Stomach (tissue), 4 donors: ENCODE measurements at regions not wholly inside any gene's neighbourhood (a gene's known extent, or its start where the extent isn't known, plus 50 kb on each side); places are given as distances from the start of the nearest gene placed in this dataset.

Experiments
- CTCF ChIP-seq, 7 experiments: fragments of 450-650 bp in 4 of 7; fragments of 200-600 bp in 3 of 7; sonication (generic) in 3 of 7; IDR thresholded peaks; one replicate each; pipeline ENCODE4 v1.5.1; 2016 to 2019; ENCODE audit warnings: antibody characterized with exemption in 7 of 7, control low read depth in 2 of 7, mild to moderate bottlenecking in 1 of 7
- EP300 ChIP-seq: sonication (generic); formaldehyde crosslinking; IDR thresholded peaks from one replicate; pipeline ENCODE4 v1.6.1; 2017; ENCODE audit warnings: antibody characterized with exemption
- POLR2AphosphoS5 ChIP-seq, 3 donors: sonication (generic); formaldehyde crosslinking; IDR thresholded peaks; one replicate each; pipeline ENCODE4 v1.6.1; 2016; ENCODE audit warnings: antibody characterized with exemption in 3 of 3

GRCh38 chr18:30454920-30455319 lies 587.6 kb downstream of the DSC3 start:
- TF ChIP-seq CTCF (IDR thresholded peaks at IDR 0.05), result no peak
- no peak for TF ChIP-seq POLR2AphosphoS5 (IDR thresholded peaks at IDR 0.05)
- TF ChIP-seq EP300, result no peak
